ENCODE measurements at regions not wholly inside any gene's neighbourhood (a gene's known extent, or its start where the extent isn't known, plus 50 kb on each side); places are given as distances from the start of the nearest gene placed in this dataset.

DNA sequence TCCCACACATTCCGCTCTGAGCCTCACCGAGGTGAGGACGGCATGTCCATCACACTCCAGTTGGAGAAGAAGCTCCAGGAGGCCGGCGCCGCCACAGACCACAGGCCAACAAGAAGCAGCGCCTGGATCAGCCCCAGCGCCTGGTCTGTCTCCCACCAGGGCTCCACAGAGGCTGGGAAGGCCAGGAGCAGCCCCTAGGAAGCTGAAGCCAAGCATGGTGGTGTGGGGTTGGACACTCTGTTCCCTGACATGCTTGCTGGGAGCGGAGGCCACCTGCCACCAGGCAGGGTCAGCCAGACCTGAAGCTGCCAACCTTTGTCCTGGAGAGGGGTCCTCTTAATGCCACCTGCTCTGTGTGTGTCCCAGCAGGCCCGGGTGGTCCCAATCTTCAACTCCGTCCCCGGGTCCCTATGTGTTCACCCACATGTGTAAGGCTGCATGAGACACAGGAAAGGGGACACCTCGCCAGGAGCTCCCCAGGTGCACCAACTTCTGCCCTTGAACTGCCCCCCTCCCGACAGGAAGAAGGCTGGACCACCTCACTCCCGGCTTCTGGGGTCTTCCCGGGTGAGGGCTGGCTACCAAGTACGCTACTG lies 140.1 kb upstream of the PPP1R26 start:
- TF ChIP-seq FOXP2 (optimal IDR thresholded peaks at IDR 0.05; ENCODE audit: borderline replicate concordance, extremely low read depth, extremely low read length, insufficient read depth): no peak
- no peak for TF ChIP-seq POLR2AphosphoS5 (IDR thresholded peaks at IDR 0.05; ENCODE audit: low read depth, low read length)
- TF ChIP-seq, protein P1, sequence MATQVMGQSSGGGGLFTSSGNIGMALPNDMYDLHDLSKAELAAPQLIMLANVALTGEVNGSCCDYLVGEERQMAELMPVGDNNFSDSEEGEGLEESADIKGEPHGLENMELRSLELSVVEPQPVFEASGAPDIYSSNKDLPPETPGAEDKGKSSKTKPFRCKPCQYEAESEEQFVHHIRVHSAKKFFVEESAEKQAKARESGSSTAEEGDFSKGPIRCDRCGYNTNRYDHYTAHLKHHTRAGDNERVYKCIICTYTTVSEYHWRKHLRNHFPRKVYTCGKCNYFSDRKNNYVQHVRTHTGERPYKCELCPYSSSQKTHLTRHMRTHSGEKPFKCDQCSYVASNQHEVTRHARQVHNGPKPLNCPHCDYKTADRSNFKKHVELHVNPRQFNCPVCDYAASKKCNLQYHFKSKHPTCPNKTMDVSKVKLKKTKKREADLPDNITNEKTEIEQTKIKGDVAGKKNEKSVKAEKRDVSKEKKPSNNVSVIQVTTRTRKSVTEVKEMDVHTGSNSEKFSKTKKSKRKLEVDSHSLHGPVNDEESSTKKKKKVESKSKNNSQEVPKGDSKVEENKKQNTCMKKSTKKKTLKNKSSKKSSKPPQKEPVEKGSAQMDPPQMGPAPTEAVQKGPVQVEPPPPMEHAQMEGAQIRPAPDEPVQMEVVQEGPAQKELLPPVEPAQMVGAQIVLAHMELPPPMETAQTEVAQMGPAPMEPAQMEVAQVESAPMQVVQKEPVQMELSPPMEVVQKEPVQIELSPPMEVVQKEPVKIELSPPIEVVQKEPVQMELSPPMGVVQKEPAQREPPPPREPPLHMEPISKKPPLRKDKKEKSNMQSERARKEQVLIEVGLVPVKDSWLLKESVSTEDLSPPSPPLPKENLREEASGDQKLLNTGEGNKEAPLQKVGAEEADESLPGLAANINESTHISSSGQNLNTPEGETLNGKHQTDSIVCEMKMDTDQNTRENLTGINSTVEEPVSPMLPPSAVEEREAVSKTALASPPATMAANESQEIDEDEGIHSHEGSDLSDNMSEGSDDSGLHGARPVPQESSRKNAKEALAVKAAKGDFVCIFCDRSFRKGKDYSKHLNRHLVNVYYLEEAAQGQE (IDR thresholded peaks at IDR 0.05; ENCODE audit: insufficient read depth in 1 of 2, low read depth in 2 of 2, low read length in 2 of 2): no peak
- TF ChIP-seq TAF1 (IDR thresholded peaks at IDR 0.05; ENCODE audit: borderline replicate concordance, insufficient read depth, low read length): no peak
- TF ChIP-seq SIN3A (IDR thresholded peaks at IDR 0.05; ENCODE audit: borderline replicate concordance, insufficient read depth, low read length): no peak

- TF ChIP-seq SIN3A (IDR thresholded peaks at IDR 0.05; ENCODE audit: borderline replicate concordance, insufficient read depth, low read length): no peak
- TF ChIP-seq FOXP2 (optimal IDR thresholded peaks at IDR 0.05; ENCODE audit: borderline replicate concordance, extremely low read depth, extremely low read length, insufficient read depth): no peak
- TF ChIP-seq POLR2AphosphoS5 (IDR thresholded peaks at IDR 0.05; ENCODE audit: low read depth, low read length): no peak
- no peak for TF ChIP-seq TAF1 (IDR thresholded peaks at IDR 0.05; ENCODE audit: borderline replicate concordance, insufficient read depth, low read length)
- TF ChIP-seq, protein P1 (IDR thresholded peaks at IDR 0.05; ENCODE audit: insufficient read depth in 1 of 2, low read depth in 2 of 2, low read length in 2 of 2): no peak
These were observed 139.4 kb upstream of the PPP1R26 start for GRCh38 chr9:135340143-135340655.

GRCh38 chr9:135340726-135341475 lies 138.7 kb upstream of the PPP1R26 start:
- TF ChIP-seq SIN3A (IDR thresholded peaks at IDR 0.05; ENCODE audit: borderline replicate concordance, insufficient read depth, low read length): no peak
- TF ChIP-seq POLR2AphosphoS5 (IDR thresholded peaks at IDR 0.05; ENCODE audit: low read depth, low read length): no peak
- TF ChIP-seq TAF1 (IDR thresholded peaks at IDR 0.05; ENCODE audit: borderline replicate concordance, insufficient read depth, low read length): no peak
- TF ChIP-seq, protein P1 (IDR thresholded peaks at IDR 0.05; ENCODE audit: insufficient read depth in 1 of 2, low read depth in 2 of 2, low read length in 2 of 2): no peak
- no peak for TF ChIP-seq FOXP2 (optimal IDR thresholded peaks at IDR 0.05; ENCODE audit: borderline replicate concordance, extremely low read depth, extremely low read length, insufficient read depth)

- TF ChIP-seq FOXP2 (optimal IDR thresholded peaks at IDR 0.05; ENCODE audit: borderline replicate concordance, extremely low read depth, extremely low read length, insufficient read depth) (no peak), POLR2AphosphoS5 (IDR thresholded peaks at IDR 0.05; ENCODE audit: low read depth, low read length) (no peak), TAF1 (IDR thresholded peaks at IDR 0.05; ENCODE audit: borderline replicate concordance, insufficient read depth, low read length) (no peak), SIN3A (IDR thresholded peaks at IDR 0.05; ENCODE audit: borderline replicate concordance, insufficient read depth, low read length) (no peak)
- TF ChIP-seq, protein P1 (IDR thresholded peaks at IDR 0.05; ENCODE audit: insufficient read depth in 1 of 2, low read depth in 2 of 2, low read length in 2 of 2): no peak
These were observed 137.9 kb upstream of the PPP1R26 start for GRCh38 chr9:135341612-135342169.
